GM12872 (cell line): ENCODE measurements at regions not wholly inside any gene's neighbourhood (a gene's known extent, or its start where the extent isn't known, plus 50 kb on each side); places are given as distances from the start of the nearest gene placed in this dataset.

Experiments
- TF ChIP-seq, protein P1 (sequence below): IDR thresholded peaks from 3 replicates; pipeline ENCODE4 v1.5.1; 2011; ENCODE audit warnings: low read depth, mild to moderate bottlenecking, low read length, moderate library complexity; ENCODE audit not compliant: insufficient read depth

DNA sequence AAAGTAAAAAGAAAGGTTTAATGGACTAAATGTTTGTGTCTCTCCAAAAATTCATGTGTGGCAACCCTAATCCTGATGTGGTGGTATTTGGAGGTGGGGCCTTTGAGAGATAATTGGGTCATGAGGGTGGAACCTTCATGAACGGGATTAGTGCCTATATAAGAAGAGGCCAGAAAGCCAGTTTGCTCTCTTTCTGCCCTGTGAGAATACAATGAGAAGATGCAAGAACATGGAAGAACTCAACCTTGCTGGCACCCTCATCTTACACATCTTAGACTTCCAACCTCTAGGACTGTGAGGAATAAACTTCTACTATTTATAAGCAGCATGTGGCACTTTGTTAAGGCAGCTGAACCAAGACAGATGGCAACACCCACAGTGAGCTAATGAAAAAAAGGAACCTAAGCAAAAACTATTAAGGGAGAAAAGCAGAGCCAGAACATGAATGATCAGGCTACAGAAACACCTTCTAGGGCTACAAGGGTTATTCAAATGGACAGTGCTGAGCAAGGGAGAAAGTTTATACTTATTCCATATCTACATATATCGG is 159.5 kb downstream of the PLK2 start:
- TF ChIP-seq, protein P1, sequence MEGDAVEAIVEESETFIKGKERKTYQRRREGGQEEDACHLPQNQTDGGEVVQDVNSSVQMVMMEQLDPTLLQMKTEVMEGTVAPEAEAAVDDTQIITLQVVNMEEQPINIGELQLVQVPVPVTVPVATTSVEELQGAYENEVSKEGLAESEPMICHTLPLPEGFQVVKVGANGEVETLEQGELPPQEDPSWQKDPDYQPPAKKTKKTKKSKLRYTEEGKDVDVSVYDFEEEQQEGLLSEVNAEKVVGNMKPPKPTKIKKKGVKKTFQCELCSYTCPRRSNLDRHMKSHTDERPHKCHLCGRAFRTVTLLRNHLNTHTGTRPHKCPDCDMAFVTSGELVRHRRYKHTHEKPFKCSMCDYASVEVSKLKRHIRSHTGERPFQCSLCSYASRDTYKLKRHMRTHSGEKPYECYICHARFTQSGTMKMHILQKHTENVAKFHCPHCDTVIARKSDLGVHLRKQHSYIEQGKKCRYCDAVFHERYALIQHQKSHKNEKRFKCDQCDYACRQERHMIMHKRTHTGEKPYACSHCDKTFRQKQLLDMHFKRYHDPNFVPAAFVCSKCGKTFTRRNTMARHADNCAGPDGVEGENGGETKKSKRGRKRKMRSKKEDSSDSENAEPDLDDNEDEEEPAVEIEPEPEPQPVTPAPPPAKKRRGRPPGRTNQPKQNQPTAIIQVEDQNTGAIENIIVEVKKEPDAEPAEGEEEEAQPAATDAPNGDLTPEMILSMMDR: no peak

GRCh38 chr5:58299256-58299655 is 160.6 kb downstream of the PLK2 start:
- TF ChIP-seq, protein P1: no peak

- TF ChIP-seq, protein P1: no peak
Observed at GRCh38 chr5:58294598-58295305, 165.1 kb downstream of the PLK2 start.

DNA sequence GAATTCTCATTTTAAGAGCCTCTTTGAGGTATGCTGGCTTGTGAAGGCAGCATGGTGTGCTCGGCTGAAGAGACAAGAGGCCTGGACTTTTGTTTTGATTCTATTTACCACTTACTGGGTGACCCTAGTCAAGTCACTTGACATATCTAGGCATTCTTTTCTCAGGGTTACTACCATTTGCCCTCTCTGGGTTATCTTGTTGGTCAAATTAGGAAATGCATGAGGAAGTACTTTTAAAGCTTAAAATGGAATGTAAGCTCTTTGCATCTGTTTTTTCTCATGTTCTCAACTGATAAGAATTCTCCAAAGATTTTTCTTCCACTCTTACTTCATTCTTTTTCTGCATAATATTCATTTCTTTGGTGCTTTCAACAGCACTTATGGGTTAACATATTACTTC is 173.1 kb downstream of the PLK2 start:
- TF ChIP-seq, protein P1: no peak

GRCh38 chr5:58285900-58286299 is 174.0 kb downstream of the PLK2 start:
- TF ChIP-seq, protein P1: no peak

GRCh38 chr5:58284886-58285285 is 175.0 kb downstream of the PLK2 start:
- TF ChIP-seq, protein P1: no peak

DNA sequence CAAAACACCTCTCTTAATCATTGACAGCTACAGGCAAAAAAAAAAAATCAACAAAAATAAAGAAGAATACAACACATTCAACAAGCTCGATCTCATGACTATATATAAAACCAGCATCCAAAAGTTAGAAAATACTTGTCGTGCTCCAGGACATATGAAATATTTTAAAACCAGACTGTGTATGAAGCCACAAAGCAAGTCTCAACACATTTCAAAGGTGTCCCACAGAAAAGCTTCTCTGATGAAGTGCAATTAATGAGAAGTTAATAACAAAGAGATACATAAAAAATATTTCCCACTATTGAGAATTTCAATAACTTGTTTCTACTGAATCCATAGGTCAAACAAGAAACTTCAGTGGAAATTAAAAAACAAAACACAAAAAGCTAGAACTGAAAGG is 178.7 kb downstream of the PLK2 start:
- TF ChIP-seq, protein P1: no peak
